Panc1 (cell line): ENCODE measurements at regions not wholly inside any gene's neighbourhood (a gene's known extent, or its start where the extent isn't known, plus 50 kb on each side); places are given as distances from the start of the nearest gene placed in this dataset.

Experiments
- POLR2AphosphoS5 ChIP-seq: IDR thresholded peaks from 2 replicates; pipeline ENCODE4 v1.6.1; 2012; ENCODE audit warnings: mild to moderate bottlenecking, low read depth, low read length, moderate library complexity
- TCF7L2 ChIP-seq: IDR thresholded peaks from 2 replicates; pipeline ENCODE4 v1.6.1; 2011; ENCODE audit warnings: mild to moderate bottlenecking, low read depth, low read length, inconsistent platforms
- TF ChIP-seq, protein P1 (sequence below): fragments of 450-650 bp; IDR thresholded peaks from 2 replicates; pipeline ENCODE4 v1.5.1; 2017; ENCODE audit warnings: mild to moderate bottlenecking
- TF ChIP-seq, protein P2 (sequence below), 2 experiments: IDR thresholded peaks; 2 replicates each; pipeline ENCODE4 v1.6.1; 2011 to 2012; ENCODE audit warnings: low read depth in 2 of 2, control low read depth in 1 of 2, low read length in 1 of 2, mild to moderate bottlenecking in 1 of 2, moderate library complexity in 1 of 2; ENCODE audit not compliant: insufficient read depth in 1 of 2

DNA sequence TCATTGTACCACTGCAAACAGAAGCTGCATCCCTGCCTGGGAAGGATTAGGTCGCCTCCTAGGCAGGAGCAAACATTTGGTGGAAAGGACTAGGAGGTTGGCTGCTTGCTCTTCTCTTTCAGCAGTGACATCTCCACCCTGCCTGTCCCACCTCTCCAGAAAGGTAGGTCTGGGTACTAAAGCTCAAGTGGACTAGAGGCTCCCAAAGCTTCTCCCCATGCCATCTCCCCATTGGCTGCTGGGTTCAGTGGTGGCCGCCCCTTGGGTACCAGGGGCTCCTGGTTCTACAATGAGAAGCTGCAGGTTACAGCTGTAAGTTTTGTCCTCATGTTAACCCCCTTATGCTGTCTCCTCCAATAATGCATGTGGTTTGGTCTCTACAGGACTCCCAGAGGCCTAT lies 180.7 kb upstream of the MKI67 start:
- TF ChIP-seq, protein P1, sequence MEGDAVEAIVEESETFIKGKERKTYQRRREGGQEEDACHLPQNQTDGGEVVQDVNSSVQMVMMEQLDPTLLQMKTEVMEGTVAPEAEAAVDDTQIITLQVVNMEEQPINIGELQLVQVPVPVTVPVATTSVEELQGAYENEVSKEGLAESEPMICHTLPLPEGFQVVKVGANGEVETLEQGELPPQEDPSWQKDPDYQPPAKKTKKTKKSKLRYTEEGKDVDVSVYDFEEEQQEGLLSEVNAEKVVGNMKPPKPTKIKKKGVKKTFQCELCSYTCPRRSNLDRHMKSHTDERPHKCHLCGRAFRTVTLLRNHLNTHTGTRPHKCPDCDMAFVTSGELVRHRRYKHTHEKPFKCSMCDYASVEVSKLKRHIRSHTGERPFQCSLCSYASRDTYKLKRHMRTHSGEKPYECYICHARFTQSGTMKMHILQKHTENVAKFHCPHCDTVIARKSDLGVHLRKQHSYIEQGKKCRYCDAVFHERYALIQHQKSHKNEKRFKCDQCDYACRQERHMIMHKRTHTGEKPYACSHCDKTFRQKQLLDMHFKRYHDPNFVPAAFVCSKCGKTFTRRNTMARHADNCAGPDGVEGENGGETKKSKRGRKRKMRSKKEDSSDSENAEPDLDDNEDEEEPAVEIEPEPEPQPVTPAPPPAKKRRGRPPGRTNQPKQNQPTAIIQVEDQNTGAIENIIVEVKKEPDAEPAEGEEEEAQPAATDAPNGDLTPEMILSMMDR, result no peak
- TF ChIP-seq POLR2AphosphoS5, result no peak
- TF ChIP-seq, protein P2, sequence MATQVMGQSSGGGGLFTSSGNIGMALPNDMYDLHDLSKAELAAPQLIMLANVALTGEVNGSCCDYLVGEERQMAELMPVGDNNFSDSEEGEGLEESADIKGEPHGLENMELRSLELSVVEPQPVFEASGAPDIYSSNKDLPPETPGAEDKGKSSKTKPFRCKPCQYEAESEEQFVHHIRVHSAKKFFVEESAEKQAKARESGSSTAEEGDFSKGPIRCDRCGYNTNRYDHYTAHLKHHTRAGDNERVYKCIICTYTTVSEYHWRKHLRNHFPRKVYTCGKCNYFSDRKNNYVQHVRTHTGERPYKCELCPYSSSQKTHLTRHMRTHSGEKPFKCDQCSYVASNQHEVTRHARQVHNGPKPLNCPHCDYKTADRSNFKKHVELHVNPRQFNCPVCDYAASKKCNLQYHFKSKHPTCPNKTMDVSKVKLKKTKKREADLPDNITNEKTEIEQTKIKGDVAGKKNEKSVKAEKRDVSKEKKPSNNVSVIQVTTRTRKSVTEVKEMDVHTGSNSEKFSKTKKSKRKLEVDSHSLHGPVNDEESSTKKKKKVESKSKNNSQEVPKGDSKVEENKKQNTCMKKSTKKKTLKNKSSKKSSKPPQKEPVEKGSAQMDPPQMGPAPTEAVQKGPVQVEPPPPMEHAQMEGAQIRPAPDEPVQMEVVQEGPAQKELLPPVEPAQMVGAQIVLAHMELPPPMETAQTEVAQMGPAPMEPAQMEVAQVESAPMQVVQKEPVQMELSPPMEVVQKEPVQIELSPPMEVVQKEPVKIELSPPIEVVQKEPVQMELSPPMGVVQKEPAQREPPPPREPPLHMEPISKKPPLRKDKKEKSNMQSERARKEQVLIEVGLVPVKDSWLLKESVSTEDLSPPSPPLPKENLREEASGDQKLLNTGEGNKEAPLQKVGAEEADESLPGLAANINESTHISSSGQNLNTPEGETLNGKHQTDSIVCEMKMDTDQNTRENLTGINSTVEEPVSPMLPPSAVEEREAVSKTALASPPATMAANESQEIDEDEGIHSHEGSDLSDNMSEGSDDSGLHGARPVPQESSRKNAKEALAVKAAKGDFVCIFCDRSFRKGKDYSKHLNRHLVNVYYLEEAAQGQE (IDR thresholded peaks at IDR 0.05; ENCODE audit: insufficient read depth in 1 of 2, low read depth in 2 of 2, low read length in 1 of 2), result no peak
- TF ChIP-seq TCF7L2, result no peak
